ENCODE measurements at regions not wholly inside any gene's neighbourhood (a gene's known extent, or its start where the extent isn't known, plus 50 kb on each side); places are given as distances from the start of the nearest gene placed in this dataset.

DNA sequence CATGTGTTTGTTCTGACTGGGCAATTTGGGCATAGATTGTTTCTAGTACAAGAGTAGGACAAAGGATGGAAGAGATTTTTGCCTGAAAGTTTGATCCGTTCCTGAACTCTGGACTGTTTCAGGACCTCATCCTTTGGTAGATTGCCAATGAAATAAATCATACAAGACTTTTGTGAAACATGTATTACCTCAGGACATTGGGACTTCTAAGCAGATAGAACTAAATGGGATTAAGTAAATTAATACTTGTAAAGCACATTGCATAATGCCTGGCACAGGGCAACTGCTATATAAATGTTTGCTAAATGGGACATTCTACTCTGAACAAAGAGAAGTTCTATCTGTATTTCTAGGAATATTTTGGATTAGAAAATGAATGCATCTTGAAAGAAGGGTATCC, 164.8 kb upstream of the RPS6KA3 start:
- no peak for DNase-seq (ENCODE audit: low spot score)

DNA sequence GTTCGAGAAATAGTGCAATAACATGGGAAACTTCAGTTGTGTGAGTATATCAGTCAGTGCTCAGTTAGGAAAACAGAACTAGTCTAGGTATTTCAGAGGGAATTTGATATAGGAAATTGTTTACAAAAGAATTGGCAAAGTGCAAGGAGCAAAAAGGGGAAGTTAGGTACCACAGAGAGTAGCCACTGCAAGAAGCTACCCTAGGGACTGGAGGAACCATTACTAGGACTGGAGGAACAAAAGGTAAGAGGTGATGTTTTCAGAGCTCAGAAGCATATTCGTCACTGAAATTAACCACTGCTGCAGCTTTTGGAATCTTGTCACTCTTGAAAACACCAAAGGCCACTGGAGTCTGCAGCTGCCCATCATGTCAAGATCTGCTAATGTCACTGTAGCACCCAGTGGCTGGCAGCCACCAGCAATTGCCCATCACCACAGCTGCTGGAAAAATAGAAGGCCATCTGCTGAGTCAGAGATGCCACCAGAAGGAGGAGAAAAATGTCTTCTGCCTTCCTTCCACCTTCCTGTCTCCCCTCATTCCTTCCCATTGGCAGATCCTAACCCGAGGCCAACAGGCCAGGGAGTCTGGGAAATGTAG, 160.6 kb upstream of the RPS6KA3 start:
- DNase-seq (ENCODE audit: low spot score): no peak

DNA sequence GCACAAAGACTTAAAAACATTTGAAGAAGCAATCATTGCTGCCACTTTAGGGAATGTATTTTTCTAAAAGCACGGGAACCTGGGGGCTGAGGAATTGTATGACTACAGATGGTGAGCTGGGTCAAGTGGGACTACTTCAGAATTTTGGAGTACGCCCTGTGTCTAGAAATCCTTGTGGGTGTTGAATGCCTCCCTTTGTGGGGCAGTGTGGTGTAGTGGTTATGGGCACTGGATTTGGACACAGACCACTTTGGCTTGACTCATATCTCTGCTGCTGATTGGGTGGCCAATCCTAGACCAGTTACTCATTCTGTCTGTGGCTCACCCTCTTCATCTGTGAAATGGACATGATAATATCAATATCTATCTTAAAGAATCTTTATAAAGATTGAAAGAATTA, 155.0 kb upstream of the RPS6KA3 start:
- DNase-seq (ENCODE audit: low spot score): no peak

DNA sequence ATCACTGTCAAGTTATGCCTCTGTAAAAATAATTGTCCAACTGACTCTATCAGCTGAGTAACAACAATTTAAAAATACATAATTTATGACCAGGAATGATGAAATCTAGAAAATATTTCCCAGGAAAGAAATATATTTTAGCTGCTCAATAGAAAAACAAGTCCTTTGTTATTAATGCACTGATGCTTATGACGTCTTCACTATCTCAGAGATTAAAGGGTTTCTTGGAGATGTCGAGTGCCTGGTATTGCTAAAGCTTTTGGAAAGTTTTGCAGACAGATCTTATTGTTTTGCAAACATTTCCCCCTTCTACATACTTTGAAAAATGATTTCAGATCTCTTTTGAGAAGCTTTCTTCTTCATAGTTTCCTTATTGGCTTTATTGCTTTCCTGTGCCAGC, 154.6 kb upstream of the RPS6KA3 start:
- DNase-seq (ENCODE audit: low spot score): no peak

DNA sequence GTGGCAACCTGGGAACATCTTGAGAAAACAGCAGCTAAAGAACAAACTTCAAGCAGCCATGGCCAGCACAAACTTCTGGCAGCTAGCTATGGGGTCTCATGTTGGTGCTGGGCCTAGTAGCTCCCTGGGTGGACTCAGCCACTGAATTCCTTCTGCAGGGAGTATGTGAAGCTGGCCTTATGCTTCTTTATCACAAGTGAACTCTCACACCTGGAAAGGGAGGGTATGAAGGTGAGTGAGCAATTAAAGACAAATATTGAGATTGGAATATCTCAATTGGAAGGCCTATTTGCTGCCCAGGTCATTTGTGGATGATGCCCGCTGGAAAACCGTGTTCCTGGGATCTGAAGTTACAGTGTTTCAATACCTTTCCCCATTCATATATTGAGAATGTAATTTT, 153.3 kb upstream of the RPS6KA3 start:
- DNase-seq (ENCODE audit: low spot score): no peak

DNA sequence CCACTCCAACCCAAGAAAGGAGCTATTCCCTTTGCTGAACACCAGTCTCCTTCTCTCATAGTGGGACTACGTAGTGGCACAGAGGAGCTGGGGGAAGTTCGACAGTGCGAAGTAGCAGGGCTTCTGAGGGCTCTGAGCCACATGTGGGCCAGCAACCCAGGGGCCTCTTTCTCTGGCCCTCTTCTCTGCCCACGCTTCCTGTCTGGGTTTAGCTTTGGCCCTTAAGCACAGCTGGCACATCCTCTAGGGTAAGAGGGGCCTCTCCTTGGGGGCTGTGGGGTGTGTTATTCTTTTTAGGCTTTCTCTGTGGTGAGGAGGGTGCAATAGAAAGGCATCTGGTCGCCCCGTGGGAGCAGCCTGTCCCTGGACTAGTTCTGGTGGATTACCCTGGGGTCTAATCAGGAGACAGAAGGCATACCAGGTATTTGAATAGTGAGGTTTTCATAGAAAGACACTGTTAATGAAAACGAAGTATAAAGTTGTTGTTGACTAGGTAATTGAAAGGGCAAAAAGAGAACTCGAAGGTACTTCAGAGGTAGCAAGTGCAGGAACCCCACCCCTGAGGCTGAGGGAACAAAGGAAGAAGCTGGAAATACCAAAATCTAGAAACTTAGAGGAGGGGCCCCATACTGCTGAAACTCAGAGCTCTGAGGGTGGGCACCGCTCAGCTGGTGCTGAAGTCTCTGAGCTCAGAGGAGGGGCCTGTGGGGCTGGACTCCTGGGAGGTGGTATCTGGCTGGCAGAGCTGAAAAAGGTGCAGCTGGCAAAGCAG, 151.9 kb upstream of the RPS6KA3 start:
- DNase-seq (ENCODE audit: low spot score): no peak

DNA sequence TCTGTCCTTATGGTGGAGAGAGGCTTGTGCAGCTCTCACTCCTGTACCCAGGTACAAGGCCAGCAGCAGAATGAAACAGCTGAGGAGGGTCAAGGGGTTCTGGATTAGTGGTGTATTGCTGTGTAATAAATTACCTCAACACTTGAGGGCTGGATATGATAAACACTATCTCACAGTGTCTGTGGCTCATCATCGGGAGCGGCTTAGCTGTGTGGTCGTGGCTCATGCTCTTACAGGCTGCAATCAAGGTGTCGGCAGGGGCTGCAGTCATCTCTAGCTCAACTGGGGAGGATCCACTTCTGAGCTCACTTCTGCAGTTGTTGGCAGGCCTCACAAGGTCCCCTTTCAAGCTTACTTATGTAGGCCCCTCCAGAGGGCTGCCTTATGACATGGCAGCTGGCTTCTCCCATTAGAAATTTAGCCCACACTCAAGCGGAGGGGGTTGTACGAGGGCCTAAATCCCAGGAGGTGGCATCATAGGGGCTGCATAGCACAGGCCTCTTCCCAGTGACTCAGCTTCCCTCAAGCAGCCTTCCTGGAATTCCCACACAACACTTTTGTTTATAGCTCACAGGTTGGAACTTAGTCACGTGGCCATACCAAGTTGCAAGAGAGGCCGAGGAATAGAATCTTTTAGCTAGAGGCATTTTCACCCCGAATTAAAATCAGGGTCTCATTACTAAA, 148.2 kb upstream of the RPS6KA3 start:
- DNase-seq (ENCODE audit: low spot score): no peak

DNA sequence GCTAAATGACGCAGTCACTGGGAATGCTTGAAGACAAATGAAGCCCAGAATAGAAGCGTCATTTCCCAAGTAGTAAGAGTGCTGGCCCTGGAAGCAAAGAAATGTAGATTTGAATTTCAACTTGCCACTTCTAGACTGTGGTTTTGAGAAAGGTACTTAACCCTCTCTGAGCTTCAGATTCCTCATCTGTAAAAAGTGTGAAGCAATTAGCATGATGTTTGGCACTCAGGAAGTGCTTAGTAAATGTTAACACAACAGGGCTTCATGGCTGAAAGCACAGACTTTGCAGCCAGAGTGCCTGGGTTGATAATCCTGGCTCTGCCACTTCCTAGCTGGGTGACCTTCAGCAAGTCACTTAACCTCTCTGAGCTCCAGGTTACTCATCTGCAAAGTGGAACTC, 147.4 kb upstream of the RPS6KA3 start:
- peak; percentile 7 for DNase-seq (ENCODE audit: low spot score)

DNA sequence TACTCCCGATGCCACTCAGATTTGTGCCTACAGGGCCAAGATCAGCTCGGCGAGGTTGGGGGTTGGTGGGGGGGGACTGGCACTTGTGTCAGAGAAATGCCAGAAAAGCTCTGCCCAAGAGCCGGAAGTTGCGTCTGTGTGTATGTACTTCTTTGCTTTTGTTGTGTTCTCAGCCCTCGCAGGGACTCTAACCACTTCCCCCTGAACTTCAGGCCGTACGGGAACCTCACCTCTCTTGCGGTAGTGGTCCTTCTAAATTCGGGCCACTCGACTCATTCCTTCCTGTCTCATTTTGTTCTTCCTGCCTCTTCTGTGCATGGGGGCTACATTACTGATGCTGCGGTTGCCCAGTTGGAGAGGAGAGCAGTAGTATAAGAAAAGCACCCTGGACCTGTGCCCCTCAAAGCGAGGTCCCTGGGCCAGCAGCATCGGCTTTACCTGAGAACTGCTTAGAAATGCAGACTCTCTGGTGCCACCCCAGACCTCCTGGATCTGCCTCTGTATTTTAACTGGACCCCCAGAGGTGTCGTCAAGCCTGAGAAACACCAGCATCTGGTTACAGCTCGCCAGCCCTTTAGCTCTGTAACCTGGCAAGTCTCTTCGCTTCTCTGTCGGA, 146.3 kb upstream of the RPS6KA3 start:
- peak; percentile 74 for DNase-seq (ENCODE audit: low spot score)

DNA sequence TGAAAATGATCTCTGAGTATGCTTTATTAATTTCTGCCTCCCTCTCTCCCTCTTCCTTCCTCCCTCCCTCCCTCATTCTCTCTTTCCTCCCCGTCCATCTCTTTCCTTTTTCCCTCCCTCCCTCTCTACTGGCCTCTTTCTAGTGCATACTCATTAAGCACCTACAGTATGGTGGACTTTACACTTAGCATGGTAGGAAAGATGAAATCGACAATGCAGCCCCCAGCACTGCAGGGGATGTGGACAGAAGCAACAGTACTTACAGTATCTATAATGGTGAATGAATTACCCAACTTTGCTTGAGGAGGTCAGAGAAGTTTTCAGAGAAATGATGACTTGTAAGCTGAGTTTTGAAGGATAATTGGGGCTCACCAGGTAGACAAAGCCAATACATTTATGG, 143.8 kb upstream of the RPS6KA3 start:
- no peak for DNase-seq (ENCODE audit: low spot score)

DNA sequence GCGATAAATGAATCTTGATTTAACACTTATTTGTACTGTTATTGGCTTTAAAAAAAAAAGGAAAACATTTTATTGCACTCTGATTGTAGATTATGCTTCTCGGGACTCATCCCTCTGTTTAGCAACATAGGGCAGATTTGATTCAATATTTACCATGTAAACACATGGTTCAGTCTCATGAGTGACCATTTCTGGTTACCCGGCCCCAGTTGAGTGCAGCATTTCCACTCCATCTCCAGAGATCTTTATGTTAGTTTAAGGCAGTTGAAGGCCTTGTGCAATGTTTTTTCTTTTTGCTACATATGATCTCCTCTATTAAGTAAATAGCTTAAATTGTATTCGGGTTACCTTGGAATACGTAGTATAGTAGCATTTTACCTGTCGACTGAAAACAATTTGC, 143.3 kb upstream of the RPS6KA3 start:
- DNase-seq (ENCODE audit: low spot score): no peak

DNA sequence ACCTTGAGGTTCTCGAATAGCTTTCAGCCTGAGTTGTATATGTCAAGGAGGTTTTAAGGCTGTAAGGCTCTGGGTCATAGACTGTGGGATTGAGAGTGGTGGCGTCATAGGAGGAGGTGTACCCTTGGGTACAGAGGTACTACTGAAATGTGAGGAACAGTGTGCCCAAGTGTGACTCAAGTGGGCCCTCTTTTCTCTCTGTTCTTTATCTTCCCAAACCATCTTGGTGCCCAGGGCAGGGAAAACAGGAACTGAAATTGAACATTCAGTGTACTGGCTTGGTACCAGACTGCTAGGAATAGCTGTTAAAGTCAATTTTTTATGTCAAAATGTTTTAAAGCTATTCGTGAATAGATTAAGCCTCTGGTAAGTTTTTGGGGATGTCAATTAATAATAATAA, 136.2 kb upstream of the RPS6KA3 start:
- DNase-seq (ENCODE audit: low spot score): no peak

DNA sequence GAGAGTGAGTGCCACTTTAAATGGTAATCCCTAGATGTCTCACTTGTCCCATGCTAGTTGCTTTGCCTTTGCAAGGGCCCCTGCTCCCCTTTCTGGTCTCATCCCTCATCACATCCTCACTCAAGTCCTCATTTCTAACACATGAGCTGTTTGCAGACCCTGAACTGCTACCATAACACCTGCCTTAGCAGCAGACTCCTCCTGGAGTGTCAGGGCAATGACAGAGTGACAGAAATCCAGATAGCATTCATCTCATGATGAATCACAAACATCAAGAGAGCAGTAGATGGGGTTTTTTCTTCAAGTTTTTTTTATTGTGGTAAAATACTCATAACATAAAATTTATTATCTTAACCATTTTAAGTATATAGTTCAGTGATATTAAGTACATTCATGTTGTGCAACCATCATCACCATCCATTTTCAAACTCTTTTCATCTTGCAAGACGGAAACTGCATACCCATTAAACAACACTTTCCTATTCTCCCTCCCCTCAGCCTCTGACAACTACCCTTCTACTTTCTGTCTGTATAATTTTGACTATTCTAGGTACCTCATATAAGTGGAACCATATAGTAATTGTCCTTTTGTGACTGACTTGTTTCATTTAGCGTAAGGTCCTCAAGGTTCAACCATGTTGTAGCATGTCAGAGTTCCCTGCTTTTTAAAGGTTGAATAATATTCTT, 133.2 kb upstream of the RPS6KA3 start:
- no peak for DNase-seq (ENCODE audit: low spot score)

DNA sequence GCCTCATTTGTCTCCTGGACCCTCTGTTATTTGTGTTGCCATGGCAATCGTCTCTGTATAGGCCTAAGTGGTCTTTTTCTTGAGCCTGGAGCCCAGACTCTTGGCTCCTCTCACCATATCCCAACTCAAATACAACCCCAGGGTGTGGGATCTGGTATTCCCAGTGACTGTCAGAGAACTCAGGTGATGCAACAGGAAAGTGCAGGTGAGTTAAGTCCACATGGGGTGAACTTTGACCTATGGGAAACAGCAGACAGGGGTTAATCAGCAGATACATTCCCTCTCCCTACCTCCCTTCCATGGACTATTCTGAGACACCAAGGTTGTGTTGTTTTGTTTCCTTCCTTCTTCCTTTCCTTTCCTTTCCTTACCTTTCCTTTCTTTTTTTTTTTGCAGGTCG, 130.9 kb upstream of the RPS6KA3 start:
- no peak for DNase-seq (ENCODE audit: low spot score)

DNA sequence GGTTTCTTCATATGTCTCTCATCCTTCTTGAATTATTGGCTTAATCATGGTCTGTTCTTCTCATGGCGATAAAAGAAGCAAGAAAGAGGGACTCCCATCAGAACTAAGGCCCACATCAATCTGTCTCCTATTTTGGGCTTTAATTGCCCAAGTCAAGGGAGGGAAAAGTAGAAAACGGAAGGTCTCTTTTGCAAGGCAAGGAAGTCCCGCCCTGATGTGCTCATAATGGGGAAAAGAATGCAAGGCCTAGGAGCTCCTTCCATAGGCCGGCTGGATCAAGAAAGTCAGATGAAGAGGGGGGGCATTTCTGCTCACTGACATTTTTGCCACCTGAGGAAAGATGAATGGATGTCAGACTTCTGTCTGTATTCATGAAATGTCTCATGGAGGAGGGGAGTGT, 127.7 kb upstream of the RPS6KA3 start:
- no peak for DNase-seq (ENCODE audit: low spot score)

DNA sequence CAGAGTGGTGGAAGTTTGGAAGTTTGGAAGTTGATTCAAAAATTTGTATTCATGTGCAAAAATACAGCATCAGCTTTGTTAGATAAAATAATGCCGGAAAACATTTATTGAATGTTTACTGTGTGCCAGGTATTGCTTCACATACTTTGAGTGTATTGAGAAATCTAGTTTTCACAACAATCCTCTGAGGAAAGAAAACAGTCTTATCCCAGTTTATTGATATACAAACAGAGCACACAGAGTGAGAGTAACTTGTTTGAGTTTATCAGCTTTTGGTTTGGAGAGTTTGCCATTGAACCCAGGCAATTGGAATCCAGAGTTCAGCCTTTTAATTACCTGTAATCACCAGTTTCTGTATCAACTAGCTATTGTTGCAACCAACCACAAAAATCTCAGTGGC, 127.2 kb upstream of the RPS6KA3 start:
- DNase-seq (ENCODE audit: low spot score): no peak

DNA sequence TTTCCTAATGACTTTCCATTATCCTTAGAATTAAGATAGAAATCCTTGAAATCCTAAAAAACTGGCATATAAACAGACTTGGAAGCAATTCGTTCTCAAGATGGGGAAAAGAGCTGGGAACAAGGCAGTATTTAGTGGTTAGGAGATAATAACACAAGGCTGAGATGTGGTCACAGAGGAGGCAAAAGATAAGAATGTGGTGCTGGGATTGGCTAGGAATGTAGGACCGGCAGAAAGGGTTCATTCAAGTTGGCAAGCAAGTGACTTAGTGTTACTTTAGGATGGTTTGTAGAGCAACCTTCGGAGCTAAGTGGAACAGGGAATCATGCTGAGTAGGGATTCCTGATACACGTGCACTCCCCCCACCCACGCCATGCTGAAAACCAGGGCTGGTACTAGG, 121.9 kb upstream of the RPS6KA3 start:
- DNase-seq (ENCODE audit: low spot score): no peak

DNA sequence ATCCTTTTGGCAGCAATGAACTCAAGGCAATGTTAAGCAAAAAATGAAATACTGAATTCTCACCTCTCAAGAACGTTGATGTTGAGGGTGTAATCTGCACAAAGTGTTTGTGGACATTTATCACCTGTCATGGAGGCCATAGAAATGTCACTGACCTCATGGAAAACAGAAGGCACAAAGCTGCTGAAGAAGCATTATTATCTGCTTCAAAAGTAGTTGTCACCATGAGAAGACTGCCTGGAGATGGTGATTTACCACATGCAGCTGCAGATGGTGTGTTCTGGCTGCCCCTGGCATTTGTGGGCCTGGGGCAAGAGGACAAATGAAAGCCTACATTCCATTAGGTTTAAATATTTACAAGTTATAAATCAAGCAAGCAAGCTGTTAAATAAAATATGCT, 116.8 kb upstream of the RPS6KA3 start:
- no peak for DNase-seq (ENCODE audit: low spot score)

DNA sequence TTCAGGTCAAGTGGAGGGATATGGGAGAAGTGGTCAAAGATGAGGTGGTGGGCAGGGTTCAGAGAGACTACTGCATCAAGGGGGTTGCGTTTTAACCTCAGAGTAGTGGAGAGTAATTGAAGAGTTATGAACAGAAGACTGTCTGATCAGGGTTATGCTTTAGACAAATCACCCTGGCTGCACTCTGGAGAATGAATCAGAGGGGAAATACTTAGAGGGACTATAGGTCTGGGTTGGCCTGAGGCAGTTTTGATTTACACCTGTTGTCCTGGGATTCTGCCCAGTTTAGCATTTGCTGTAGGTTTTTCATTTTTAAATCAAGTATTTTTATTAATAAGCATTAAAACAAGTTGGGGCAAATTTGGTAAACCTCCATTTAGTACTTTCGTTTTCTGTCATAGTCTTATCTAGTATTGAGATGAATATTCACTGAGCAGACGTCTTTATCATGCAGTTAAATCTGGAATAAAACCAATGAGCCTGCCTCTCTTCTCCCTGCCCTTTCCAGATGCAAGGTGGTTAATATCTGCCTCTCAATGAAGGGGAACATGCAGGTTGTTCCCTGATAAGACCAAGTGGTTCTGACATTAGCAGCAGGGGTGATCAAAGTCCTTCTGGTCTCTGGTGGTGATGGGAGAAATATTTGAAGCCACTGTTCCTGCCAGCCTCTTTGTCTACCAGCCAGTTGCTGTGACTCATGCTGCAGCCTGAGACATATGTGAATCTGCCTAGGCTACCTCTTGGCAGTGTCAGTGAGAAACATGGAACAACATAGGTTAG, 116.0 kb upstream of the RPS6KA3 start:
- DNase-seq (ENCODE audit: low spot score): no peak

DNA sequence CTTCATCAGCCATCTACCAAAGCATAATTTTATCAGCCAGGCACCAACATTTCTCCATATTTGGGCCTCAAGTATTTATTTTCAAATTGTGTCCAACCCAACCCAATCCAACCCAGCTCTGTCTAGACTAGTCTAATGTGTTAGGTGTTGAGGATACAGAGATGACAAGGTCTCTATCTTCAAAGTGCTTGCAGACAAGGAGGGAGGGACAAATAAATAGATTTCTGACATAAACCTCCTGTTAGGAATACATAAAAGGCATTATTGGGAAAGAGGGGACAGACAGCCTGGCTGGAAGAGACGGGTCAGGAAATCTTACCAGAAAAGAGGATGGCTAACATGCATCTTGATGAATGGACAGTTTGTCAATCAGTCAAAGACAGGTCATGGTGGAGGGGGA, 115.4 kb upstream of the RPS6KA3 start:
- no peak for DNase-seq (ENCODE audit: low spot score)

DNA sequence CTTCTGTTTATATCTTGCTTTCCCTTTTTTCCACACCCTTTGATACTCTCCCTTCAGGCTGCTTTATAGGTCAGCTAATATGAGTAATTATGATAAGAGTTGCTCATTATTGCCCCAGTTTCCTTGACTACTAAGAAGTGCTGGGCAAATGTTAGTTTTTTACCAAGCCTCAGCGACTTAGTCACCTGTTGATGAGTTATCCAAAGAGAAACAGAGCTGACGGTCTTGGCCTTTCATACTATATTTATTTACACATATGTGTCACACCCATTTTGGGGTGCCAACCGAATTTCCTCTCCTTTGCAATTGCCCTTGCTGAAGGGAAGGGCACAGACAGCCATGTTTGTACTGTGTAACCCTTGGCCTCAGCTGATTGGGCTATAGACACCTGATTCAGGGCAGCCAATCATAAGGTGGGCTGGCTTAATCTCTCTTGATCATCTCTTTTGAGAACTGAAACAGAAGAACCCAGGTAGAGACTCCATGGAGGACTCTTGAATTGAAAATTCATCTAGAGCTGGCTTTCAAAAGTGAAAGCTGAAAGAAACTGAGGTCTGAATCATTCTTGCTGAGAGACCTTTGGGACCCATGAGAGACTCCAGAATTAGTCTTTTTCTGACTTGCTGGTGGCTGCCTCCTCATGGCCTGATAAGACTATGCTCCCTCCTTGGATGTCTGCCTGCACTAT, 111.7 kb upstream of the RPS6KA3 start:
- peak; percentile 10 for DNase-seq (ENCODE audit: low spot score)
